ENCODE measurements at regions not wholly inside any gene's neighbourhood (a gene's known extent, or its start where the extent isn't known, plus 50 kb on each side); places are given as distances from the start of the nearest gene placed in this dataset.
"Not testable (repeated sequence)": the region's sequence is repeated elsewhere in the genome, so short reads cannot be mapped to it uniquely, and the experiment has no call there.

DNA sequence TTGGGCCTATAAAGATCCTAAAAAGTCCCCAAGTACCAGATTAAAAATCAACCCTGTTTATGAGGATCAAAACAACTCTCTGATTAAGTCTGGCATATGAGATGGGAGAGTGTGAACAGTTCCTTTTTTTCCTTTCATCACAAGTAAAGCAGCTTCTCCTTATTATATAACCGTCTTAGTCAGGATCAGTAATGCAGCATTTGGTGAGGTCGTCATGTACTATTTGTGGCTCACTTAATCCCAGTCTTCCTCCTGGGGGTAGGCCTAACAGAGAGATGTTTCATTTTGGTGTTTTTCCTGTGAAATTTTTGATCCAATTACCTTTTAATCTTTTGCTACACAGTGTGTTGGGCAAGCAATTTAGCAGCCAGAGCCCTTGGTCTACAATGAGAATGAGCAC lies 333.1 kb upstream of the KCNMB2 start:
- no peak overlapping the region for H3K4me3 ChIP-seq
- no peaks in the 10 kb centered on the region for H3K36me3 ChIP-seq
- H3K27ac ChIP-seq: peak overlapping the region in 3 of 4 donors; percentile 4 to 49 (median 5)
- peaks cover 0 to 20% (median 10%) of the 10 kb centered on the region in 4 donors for H3K4me1 ChIP-seq
- intact Hi-C loops (cut with DNase I): no loop called here
- DNase-seq: no peak
- H3K27me3 ChIP-seq: no peaks in the 10 kb centered on the region
- WGBS, 2 donors: 49 to 74% methylated on average over 2 of the region's 2 CpGs
- H3K9me3 ChIP-seq: no peaks in the 10 kb centered on the region
- TF ChIP-seq EP300 (IDR thresholded peaks at IDR 0.05): no peak
- TF ChIP-seq, protein P1, sequence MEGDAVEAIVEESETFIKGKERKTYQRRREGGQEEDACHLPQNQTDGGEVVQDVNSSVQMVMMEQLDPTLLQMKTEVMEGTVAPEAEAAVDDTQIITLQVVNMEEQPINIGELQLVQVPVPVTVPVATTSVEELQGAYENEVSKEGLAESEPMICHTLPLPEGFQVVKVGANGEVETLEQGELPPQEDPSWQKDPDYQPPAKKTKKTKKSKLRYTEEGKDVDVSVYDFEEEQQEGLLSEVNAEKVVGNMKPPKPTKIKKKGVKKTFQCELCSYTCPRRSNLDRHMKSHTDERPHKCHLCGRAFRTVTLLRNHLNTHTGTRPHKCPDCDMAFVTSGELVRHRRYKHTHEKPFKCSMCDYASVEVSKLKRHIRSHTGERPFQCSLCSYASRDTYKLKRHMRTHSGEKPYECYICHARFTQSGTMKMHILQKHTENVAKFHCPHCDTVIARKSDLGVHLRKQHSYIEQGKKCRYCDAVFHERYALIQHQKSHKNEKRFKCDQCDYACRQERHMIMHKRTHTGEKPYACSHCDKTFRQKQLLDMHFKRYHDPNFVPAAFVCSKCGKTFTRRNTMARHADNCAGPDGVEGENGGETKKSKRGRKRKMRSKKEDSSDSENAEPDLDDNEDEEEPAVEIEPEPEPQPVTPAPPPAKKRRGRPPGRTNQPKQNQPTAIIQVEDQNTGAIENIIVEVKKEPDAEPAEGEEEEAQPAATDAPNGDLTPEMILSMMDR (IDR thresholded peaks at IDR 0.05): no peak
- TF ChIP-seq POLR2AphosphoS5 (IDR thresholded peaks at IDR 0.05): no peak
- no peak for TF ChIP-seq POLR2A (IDR thresholded peaks at IDR 0.05)

GRCh38 chr3:178203650-178204049 lies 332.6 kb upstream of the KCNMB2 start:
- Histone ChIP-seq H3K27me3 (no peaks in the 10 kb centered on the region), H3K9me3 (no peaks in the 10 kb centered on the region), H3K27ac (peak overlapping the region in 2 of 4 donors; percentile 5 to 49), H3K36me3 (no peaks in the 10 kb centered on the region), H3K4me1 (peaks cover 0 to 15% (median 10%) of the 10 kb centered on the region in 4 donors), H3K4me3 (no peak overlapping the region)
- TF ChIP-seq, protein P1 (IDR thresholded peaks at IDR 0.05): no peak
- no peak for TF ChIP-seq EP300 (IDR thresholded peaks at IDR 0.05)
- TF ChIP-seq POLR2A (IDR thresholded peaks at IDR 0.05): no peak
- TF ChIP-seq POLR2AphosphoS5 (IDR thresholded peaks at IDR 0.05): no peak
- DNase-seq: no peak
- 77% methylated on average over 2 of the region's 2 CpGs for WGBS, 2 donors
- intact Hi-C loops (cut with DNase I): no loop called here

DNA sequence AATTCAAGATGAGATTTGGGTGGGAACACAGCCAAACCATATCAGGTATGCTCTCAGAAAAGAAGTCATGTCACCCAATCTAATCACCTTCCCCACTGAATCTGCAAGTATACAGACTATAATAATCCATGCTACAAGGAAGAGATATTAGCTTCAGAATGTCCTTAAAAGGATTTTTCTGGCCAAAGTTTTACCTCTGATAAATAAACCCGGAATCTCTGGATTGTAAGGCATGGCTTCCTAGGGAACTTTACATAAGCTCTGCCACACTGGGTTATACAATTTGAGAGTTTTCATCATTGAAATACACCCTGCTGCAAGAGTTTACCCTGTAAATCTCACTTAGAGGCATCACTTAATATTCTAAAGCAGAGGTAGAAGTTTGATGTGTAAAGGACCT lies 330.5 kb upstream of the KCNMB2 start:
- TF ChIP-seq POLR2A (IDR thresholded peaks at IDR 0.05) (no peak), POLR2AphosphoS5 (IDR thresholded peaks at IDR 0.05) (no peak), EP300 (IDR thresholded peaks at IDR 0.05) (no peak)
- TF ChIP-seq, protein P1 (IDR thresholded peaks at IDR 0.05): no peak
- Histone ChIP-seq H3K27me3 (no peaks in the 10 kb centered on the region), H3K27ac (no peak overlapping the region), H3K4me1 (peaks cover 0 to 14% (median 10%) of the 10 kb centered on the region in 4 donors), H3K36me3 (no peaks in the 10 kb centered on the region), H3K4me3 (no peak overlapping the region), H3K9me3 (no peaks in the 10 kb centered on the region)
- 81 to 88% methylated on average over 1 of the region's 1 CpG for WGBS, 2 donors
- intact Hi-C loops (cut with DNase I): no loop called here
- DNase-seq: no peak

DNA sequence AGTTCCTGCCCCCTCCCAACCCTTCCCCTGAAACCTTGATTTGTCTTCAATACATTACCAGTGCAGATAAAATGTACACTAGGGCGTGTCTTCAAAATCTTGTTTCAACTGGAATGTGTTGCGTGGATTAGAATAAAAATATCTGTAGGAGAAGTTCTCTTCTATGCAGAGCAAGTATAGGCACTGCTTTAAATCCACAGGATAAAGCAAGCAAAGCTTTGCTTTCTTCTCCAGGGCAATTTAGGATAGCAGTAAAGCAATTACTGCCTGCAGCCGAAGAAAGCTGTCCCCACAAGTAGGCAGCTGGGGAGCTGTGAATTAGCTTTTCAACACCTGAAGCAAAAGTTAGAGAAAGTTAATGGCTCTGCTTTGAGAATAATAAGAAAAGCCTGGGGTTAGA lies 329.7 kb upstream of the KCNMB2 start:
- H3K27ac ChIP-seq: no peak overlapping the region
- no peak for TF ChIP-seq EP300 (IDR thresholded peaks at IDR 0.05)
- no peak for TF ChIP-seq POLR2AphosphoS5 (IDR thresholded peaks at IDR 0.05)
- no peak for TF ChIP-seq POLR2A (IDR thresholded peaks at IDR 0.05)
- TF ChIP-seq, protein P1 (IDR thresholded peaks at IDR 0.05): no peak
- H3K9me3 ChIP-seq: no peaks in the 10 kb centered on the region
- intact Hi-C loops (cut with DNase I): no loop called here
- no peaks in the 10 kb centered on the region for H3K27me3 ChIP-seq
- 24 to 75% methylated on average over 3 of the region's 3 CpGs for WGBS, 2 donors
- H3K4me1 ChIP-seq: peaks cover 0 to 14% (median 10%) of the 10 kb centered on the region in 4 donors
- no peak for DNase-seq
- no peak overlapping the region for H3K4me3 ChIP-seq
- no peaks in the 10 kb centered on the region for H3K36me3 ChIP-seq

DNA sequence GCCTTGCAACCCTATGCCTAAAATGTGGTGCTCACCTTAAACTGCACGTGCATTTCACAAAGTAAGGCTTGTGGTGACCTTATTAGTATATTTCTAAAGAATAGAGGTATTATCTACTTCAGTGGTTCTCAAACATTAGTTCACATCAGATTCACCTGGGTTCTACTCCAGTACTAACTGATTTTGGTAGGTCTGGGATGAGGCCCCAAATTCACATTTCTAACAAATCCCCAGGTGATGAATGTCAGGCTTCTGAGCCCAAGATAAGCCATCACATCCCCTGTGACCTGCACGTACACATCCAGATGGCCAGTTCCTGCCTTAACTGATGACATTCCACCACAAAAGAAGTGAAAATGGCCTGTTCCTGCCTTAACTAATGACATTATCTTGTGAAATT lies 329.1 kb upstream of the KCNMB2 start:
- DNase-seq; H3K27me3 ChIP-seq; intact Hi-C loops (cut with DNase I); H3K9me3 ChIP-seq; H3K36me3 ChIP-seq; H3K4me3 ChIP-seq; H3K27ac ChIP-seq: not testable (repeated sequence)
- H3K4me1 ChIP-seq: peaks cover 0 to 14% (median 10%) of the 10 kb centered on the region in 4 donors
- 84 to 88% methylated on average over 2 of the region's 2 CpGs for WGBS, 2 donors

- H3K4me3 ChIP-seq; intact Hi-C loops (cut with DNase I); H3K9me3 ChIP-seq; H3K27ac ChIP-seq; H3K36me3 ChIP-seq; H3K27me3 ChIP-seq; DNase-seq: not testable (repeated sequence)
- 87 to 88% methylated on average over 9 of the region's 9 CpGs for WGBS, 2 donors
- H3K4me1 ChIP-seq: peaks cover 0 to 14% (median 10%) of the 10 kb centered on the region in 4 donors
Measured at GRCh38 chr3:178207627-178208026, 328.6 kb upstream of the KCNMB2 start.

- H3K4me3 ChIP-seq; H3K27ac ChIP-seq; DNase-seq; H3K9me3 ChIP-seq; intact Hi-C loops (cut with DNase I); H3K27me3 ChIP-seq; H3K36me3 ChIP-seq; H3K4me1 ChIP-seq: not testable (repeated sequence)
- WGBS, 2 donors: 93 to 98% methylated on average over 1 of the region's 1 CpG
Measured at GRCh38 chr3:178209116-178209515, 327.1 kb upstream of the KCNMB2 start.

GRCh38 chr3:178209618-178210017 lies 326.6 kb upstream of the KCNMB2 start:
- intact Hi-C loops (cut with DNase I); H3K4me1 ChIP-seq; H3K36me3 ChIP-seq; H3K27me3 ChIP-seq; H3K27ac ChIP-seq; DNase-seq; H3K4me3 ChIP-seq; H3K9me3 ChIP-seq: not testable (repeated sequence)
- 89 to 91% methylated on average over 2 of the region's 2 CpGs for WGBS, 2 donors

DNA sequence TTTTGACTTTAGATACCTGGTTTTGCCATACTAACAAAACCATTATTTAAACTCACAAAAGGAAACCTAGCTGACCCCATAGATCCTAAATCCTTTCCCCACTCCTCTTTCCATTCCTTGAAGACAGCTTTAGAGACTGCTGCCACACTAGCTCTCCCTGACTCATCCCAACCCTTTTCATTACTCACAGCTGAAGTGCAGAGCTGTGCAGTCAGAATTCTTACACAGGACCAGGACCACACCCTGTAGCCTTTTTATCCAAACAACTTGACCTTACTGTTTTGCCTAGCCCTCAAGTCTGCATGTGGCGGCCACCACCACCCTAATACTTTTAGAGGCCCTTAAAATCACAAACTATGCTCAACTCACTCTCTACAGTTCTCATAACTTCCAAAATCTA lies 325.1 kb upstream of the KCNMB2 start:
- H3K4me3 ChIP-seq; H3K9me3 ChIP-seq; H3K27ac ChIP-seq; H3K4me1 ChIP-seq; DNase-seq; intact Hi-C loops (cut with DNase I); H3K27me3 ChIP-seq; H3K36me3 ChIP-seq: not testable (repeated sequence)
- 83 to 94% methylated on average over 1 of the region's 1 CpG for WGBS, 2 donors
